Brain microvascular endothelial cell (primary cell): ENCODE measurements at regions not wholly inside any gene's neighbourhood (a gene's known extent, or its start where the extent isn't known, plus 50 kb on each side); places are given as distances from the start of the nearest gene placed in this dataset.

Experiments
- DNase-seq: peaks from one replicate; pipeline ENCODE4 v3.0.0-alpha.2; 2020
- H3K27ac ChIP-seq: fragments of 250-450 bp; sonication (Bioruptor Pico); 2 replicates; pipeline ENCODE4 v1.5.1; 2020; ENCODE audit warnings: mild to moderate bottlenecking, moderate library complexity
- H3K27me3 ChIP-seq: fragments of 250-450 bp; sonication (Bioruptor Pico); replicated peaks from 2 replicates; pipeline ENCODE4 v1.5.1; 2020; ENCODE audit warnings: mild to moderate bottlenecking
- H3K36me3 ChIP-seq: fragments of 250-450 bp; sonication (Bioruptor Pico); replicated peaks from 2 replicates; pipeline ENCODE4 v1.5.1; 2020; ENCODE audit warnings: mild to moderate bottlenecking
- H3K4me3 ChIP-seq: 2 replicates; pipeline ENCODE4 v1.5.1; 2011; ENCODE audit warnings: low read depth, mild to moderate bottlenecking, control low read depth, low read length, moderate library complexity
- CTCF ChIP-seq: IDR thresholded peaks from 2 replicates; pipeline ENCODE4 v1.5.1; 2011; ENCODE audit warnings: low read depth, mild to moderate bottlenecking, moderate library complexity, low read length, control low read depth, inconsistent platforms; ENCODE audit errors: missing control alignments
- in situ Hi-C: cut with HindIII; loops from 2 replicates; pipeline ENCODE4 v1.10.0; 2017; ENCODE audit warnings: low sequenced_read_pairs, low pct_ligation_motif_present

GRCh38 chr5:136491806-136492205 lies 126.5 kb upstream of the TRPC7 start:
- Histone ChIP-seq H3K27me3 (no peaks in the 10 kb centered on the region), H3K4me3 (no peak overlapping the region), H3K27ac (no peak overlapping the region), H3K36me3 (no peaks in the 10 kb centered on the region)
- no peak for DNase-seq
- no peak for TF ChIP-seq CTCF
- in situ Hi-C loops: no loop called here

- TF ChIP-seq CTCF: no peak
These were observed 119.5 kb upstream of the TRPC7 start for GRCh38 chr5:136484808-136485325.

GRCh38 chr5:136482206-136482605 lies 116.9 kb upstream of the TRPC7 start:
- in situ Hi-C loops: no loop called here
- no peak overlapping the region for H3K27ac ChIP-seq
- no peak overlapping the region for H3K4me3 ChIP-seq
- no peak for DNase-seq
- TF ChIP-seq CTCF: no peak
- H3K36me3 ChIP-seq: no peaks in the 10 kb centered on the region
- no peaks in the 10 kb centered on the region for H3K27me3 ChIP-seq

More at GRCh38 chr5:136484808-136485325, 119.5 kb upstream of the TRPC7 start:
- Histone ChIP-seq H3K4me3 (no peak overlapping the region), H3K27me3 (no peaks in the 10 kb centered on the region), H3K36me3 (no peaks in the 10 kb centered on the region), H3K27ac (no peak overlapping the region)
- in situ Hi-C loops: no loop called here
- DNase-seq: no peak

GRCh38 chr5:136474466-136474865 lies 109.1 kb upstream of the TRPC7 start:
- no peaks in the 10 kb centered on the region for H3K27me3 ChIP-seq
- no peak for TF ChIP-seq CTCF
- in situ Hi-C loops: no loop called here
- H3K4me3 ChIP-seq: no peak overlapping the region
- no peak overlapping the region for H3K27ac ChIP-seq
- no peak for DNase-seq
- H3K36me3 ChIP-seq: no peaks in the 10 kb centered on the region

GRCh38 chr5:136467632-136468031 lies 102.3 kb upstream of the TRPC7 start:
- H3K4me3 ChIP-seq: no peak overlapping the region
- no peak overlapping the region for H3K27ac ChIP-seq
- no peaks in the 10 kb centered on the region for H3K36me3 ChIP-seq
- no peak for DNase-seq
- H3K27me3 ChIP-seq: no peaks in the 10 kb centered on the region
- TF ChIP-seq CTCF: no peak
- in situ Hi-C loops: no loop called here

GRCh38 chr5:136466041-136466415 lies 100.7 kb upstream of the TRPC7 start:
- in situ Hi-C loops: no loop called here
- DNase-seq: no peak

More at GRCh38 chr5:136466041-136466415, 100.7 kb upstream of the TRPC7 start:
- Histone ChIP-seq H3K36me3 (no peaks in the 10 kb centered on the region), H3K4me3 (no peak overlapping the region), H3K27ac (no peak overlapping the region), H3K27me3 (no peaks in the 10 kb centered on the region)
- no peak for TF ChIP-seq CTCF
